Stomach (tissue), 8 donors: ENCODE measurements at regions not wholly inside any gene's neighbourhood (a gene's known extent, or its start where the extent isn't known, plus 50 kb on each side); places are given as distances from the start of the nearest gene placed in this dataset.

ENCODE experiments used
- DNase-seq, 2 donors: peaks; one replicate each; pipeline versions ENCODE4 v3.0.0 to v3.0.0-alpha.2; 2013 to 2019
- H3K27ac ChIP-seq, 5 donors: fragments of 200-600 bp in 4 of 5; sonication (generic) in 4 of 5; one replicate each; pipeline ENCODE4 v1.5.1; 2013 to 2019; ENCODE audit warnings: mild to moderate bottlenecking in 1 of 5, moderate library complexity in 1 of 5
- H3K27me3 ChIP-seq, 3 donors: fragments of 200-600 bp; sonication (generic); one replicate each; pipeline ENCODE4 v1.5.1; 2017 to 2019; ENCODE audit warnings: mixed run types in 1 of 3
- H3K36me3 ChIP-seq, 4 donors: fragments of 200-600 bp; sonication (generic); 1 replicate in 3 of 4; 2 replicates in 1 of 4; pipeline ENCODE4 v1.5.1; 2016 to 2019
- H3K4me1 ChIP-seq, 4 donors: fragments of 200-600 bp; sonication (generic); one replicate each; pipeline ENCODE4 v1.5.1; 2016 to 2019
- H3K4me3 ChIP-seq, 4 donors: fragments of 200-600 bp; sonication (generic) in 3 of 4; one replicate each; pipeline ENCODE4 v1.5.1; 2016 to 2019; ENCODE audit warnings: mild to moderate bottlenecking in 1 of 4
- H3K9me3 ChIP-seq, 4 donors: fragments of 200-600 bp; sonication (generic); one replicate each; pipeline ENCODE4 v1.5.1; 2016 to 2019
- EP300 ChIP-seq: sonication (generic); formaldehyde crosslinking; IDR thresholded peaks from one replicate; pipeline ENCODE4 v1.6.1; 2017; ENCODE audit warnings: antibody characterized with exemption
- POLR2A ChIP-seq, 4 donors: fragments of 450-650 bp; IDR thresholded peaks; one replicate each; pipeline ENCODE4 v1.6.1; 2016; ENCODE audit warnings: antibody characterized with exemption in 4 of 4, control low read depth in 2 of 4, mild to moderate bottlenecking in 1 of 4, moderate library complexity in 1 of 4
- POLR2AphosphoS5 ChIP-seq, 3 donors: sonication (generic); formaldehyde crosslinking; IDR thresholded peaks; one replicate each; pipeline ENCODE4 v1.6.1; 2016; ENCODE audit warnings: antibody characterized with exemption in 3 of 3
- WGBS, 5 donors: extraction: QIAGEN DNeasy Blood & Tissue Kit in 3 of 5; methylation state at CpG; one replicate each; pipeline versions ENCODE4 v1.1.5 to v1.1.7; 2013 to 2018; 5-methylcytosine and 5-hydroxymethylcytosine counted together
- intact Hi-C: fragments of 100-400 bp; cut with DNase I; formaldehyde crosslinking; loops from one replicate; pipeline ENCODE4 v1.15.1; 2023; ENCODE audit warnings: low total_unique reads
- TF ChIP-seq, protein P1 (sequence below), 7 experiments: fragments of 450-650 bp in 4 of 7; fragments of 200-600 bp in 3 of 7; sonication (generic) in 3 of 7; IDR thresholded peaks; one replicate each; pipeline ENCODE4 v1.5.1; 2016 to 2019; ENCODE audit warnings: antibody characterized with exemption in 7 of 7, control low read depth in 2 of 7, mild to moderate bottlenecking in 1 of 7
- donor health status: healthy with polysubstance abuse.
- donor health status: Bipolar disorder and iron deficiency.
- donor health status: healthy.

DNA sequence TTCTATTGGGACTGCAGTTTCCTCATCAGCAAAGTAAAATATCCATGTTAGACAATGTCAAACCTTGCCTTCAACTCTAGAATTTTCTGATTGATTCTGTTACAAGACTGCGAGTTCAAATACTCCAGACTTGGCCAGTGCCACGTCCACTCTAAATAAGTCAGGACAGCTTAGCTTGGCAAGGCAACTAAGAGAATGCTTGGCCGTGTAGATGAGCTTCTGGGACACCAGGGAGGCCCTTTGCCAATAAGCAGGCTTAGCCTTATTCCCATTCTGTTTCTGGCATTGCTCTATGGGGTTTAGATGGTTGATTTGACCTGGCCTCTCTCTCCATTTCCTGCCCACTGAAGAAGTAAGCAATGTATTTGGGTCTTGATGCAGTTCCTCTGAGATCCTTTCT is 218.1 kb upstream of the SIX2 start:
- no peak for TF ChIP-seq POLR2AphosphoS5 (IDR thresholded peaks at IDR 0.05)
- no peak for TF ChIP-seq EP300
- no peak for TF ChIP-seq POLR2A (IDR thresholded peaks at IDR 0.05)
- TF ChIP-seq, protein P1, sequence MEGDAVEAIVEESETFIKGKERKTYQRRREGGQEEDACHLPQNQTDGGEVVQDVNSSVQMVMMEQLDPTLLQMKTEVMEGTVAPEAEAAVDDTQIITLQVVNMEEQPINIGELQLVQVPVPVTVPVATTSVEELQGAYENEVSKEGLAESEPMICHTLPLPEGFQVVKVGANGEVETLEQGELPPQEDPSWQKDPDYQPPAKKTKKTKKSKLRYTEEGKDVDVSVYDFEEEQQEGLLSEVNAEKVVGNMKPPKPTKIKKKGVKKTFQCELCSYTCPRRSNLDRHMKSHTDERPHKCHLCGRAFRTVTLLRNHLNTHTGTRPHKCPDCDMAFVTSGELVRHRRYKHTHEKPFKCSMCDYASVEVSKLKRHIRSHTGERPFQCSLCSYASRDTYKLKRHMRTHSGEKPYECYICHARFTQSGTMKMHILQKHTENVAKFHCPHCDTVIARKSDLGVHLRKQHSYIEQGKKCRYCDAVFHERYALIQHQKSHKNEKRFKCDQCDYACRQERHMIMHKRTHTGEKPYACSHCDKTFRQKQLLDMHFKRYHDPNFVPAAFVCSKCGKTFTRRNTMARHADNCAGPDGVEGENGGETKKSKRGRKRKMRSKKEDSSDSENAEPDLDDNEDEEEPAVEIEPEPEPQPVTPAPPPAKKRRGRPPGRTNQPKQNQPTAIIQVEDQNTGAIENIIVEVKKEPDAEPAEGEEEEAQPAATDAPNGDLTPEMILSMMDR (IDR thresholded peaks at IDR 0.05): no peak
- H3K36me3 ChIP-seq: no peaks in the 10 kb centered on the region
- DNase-seq: no peak
- no peaks in the 10 kb centered on the region for H3K27me3 ChIP-seq
- intact Hi-C loops: no loop called here
- H3K9me3 ChIP-seq: no peaks in the 10 kb centered on the region
- H3K27ac ChIP-seq: no peak overlapping the region
- 76 to 95% (median 82%) methylated on average over 3 of the region's 3 CpGs for WGBS, 5 donors
- H3K4me1 ChIP-seq: no peaks in the 10 kb centered on the region
- H3K4me3 ChIP-seq: no peak overlapping the region

- Histone ChIP-seq H3K36me3 (no peaks in the 10 kb centered on the region), H3K4me3 (no peak overlapping the region), H3K9me3 (no peaks in the 10 kb centered on the region), H3K27ac (no peak overlapping the region), H3K4me1 (no peaks in the 10 kb centered on the region), H3K27me3 (no peaks in the 10 kb centered on the region)
- WGBS, 5 donors: 84 to 89% (median 86%) methylated on average over 4 of the region's 4 CpGs
- TF ChIP-seq, protein P1 (IDR thresholded peaks at IDR 0.05): no peak
- TF ChIP-seq EP300 (no peak), POLR2A (IDR thresholded peaks at IDR 0.05) (no peak), POLR2AphosphoS5 (IDR thresholded peaks at IDR 0.05) (no peak)
- intact Hi-C loops: no loop called here
- no peak for DNase-seq
These were observed 215.7 kb upstream of the SIX2 start for GRCh38 chr2:45224993-45225380.

- DNase-seq: no peak
- H3K4me3 ChIP-seq: no peak overlapping the region
- H3K9me3 ChIP-seq: no peaks in the 10 kb centered on the region
- H3K27ac ChIP-seq: no peak overlapping the region
- H3K4me1 ChIP-seq: no peaks in the 10 kb centered on the region
- intact Hi-C loops: no loop called here
- no peaks in the 10 kb centered on the region for H3K27me3 ChIP-seq
- TF ChIP-seq POLR2A (IDR thresholded peaks at IDR 0.05): no peak
- TF ChIP-seq, protein P1 (IDR thresholded peaks at IDR 0.05): no peak
- no peak for TF ChIP-seq POLR2AphosphoS5 (IDR thresholded peaks at IDR 0.05)
- H3K36me3 ChIP-seq: no peaks in the 10 kb centered on the region
- 43 to 57% (median 51%) methylated on average over 13 of the region's 13 CpGs for WGBS, 5 donors
These were observed 215.2 kb upstream of the SIX2 start for GRCh38 chr2:45224321-45224992.

DNA sequence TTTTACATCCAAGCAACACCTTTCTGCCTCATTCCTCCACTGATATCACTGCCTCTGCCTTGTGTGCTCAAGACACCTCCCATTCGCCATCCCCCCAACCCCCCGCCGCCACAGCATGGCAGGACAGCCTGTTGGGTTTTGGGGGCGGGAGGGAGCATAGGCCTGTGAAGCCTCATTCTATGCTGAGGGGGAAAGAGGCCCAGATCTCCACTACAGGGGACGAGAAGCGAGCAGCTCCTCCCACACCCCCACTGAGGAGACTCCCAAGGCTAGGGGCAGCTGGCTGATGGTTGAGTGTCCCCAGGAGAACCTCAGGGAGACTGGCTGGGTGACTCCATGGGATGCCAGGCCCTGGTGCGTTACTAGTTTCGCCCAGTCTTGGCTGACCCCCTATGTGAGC is 214.3 kb upstream of the SIX2 start:
- H3K27me3 ChIP-seq: no peaks in the 10 kb centered on the region
- H3K36me3 ChIP-seq: no peaks in the 10 kb centered on the region
- no peak overlapping the region for H3K27ac ChIP-seq
- WGBS, 5 donors: 75 to 90% (median 82%) methylated on average over 7 to 8 of the region's 8 CpGs
- H3K4me1 ChIP-seq: peaks cover 0 to 6% (median 2%) of the 10 kb centered on the region in 4 donors
- intact Hi-C loops: no loop called here
- no peaks in the 10 kb centered on the region for H3K9me3 ChIP-seq
- TF ChIP-seq, protein P1 (IDR thresholded peaks at IDR 0.05): no peak
- no peak for TF ChIP-seq EP300
- TF ChIP-seq POLR2AphosphoS5 (IDR thresholded peaks at IDR 0.05): no peak
- no peak for TF ChIP-seq POLR2A (IDR thresholded peaks at IDR 0.05)
- DNase-seq: no peak
- H3K4me3 ChIP-seq: no peak overlapping the region
